HK-2 (cell line): ENCODE measurements at regions not wholly inside any gene's neighbourhood (a gene's known extent, or its start where the extent isn't known, plus 50 kb on each side); places are given as distances from the start of the nearest gene placed in this dataset.
"Not testable (repeated sequence)": the region's sequence is repeated elsewhere in the genome, so short reads cannot be mapped to it uniquely, and the experiment has no call there.

Experiments used
- DNase-seq: peaks from one replicate; pipeline ENCODE4 v3.0.0-alpha.2; 2018; ENCODE audit not compliant: unreplicated experiment

GRCh38 chr5:25025831-25026230, 381.1 kb upstream of the CDH10 start:
- DNase-seq, result no peak

GRCh38 chr5:25020454-25020853, 375.7 kb upstream of the CDH10 start:
- no peak for DNase-seq

- DNase-seq, result no peak
Measured at GRCh38 chr5:25009063-25009462, 364.3 kb upstream of the CDH10 start.

GRCh38 chr5:25006734-25007133, 362.0 kb upstream of the CDH10 start:
- DNase-seq, result no peak

GRCh38 chr5:25006237-25006636, 361.5 kb upstream of the CDH10 start:
- DNase-seq, result no peak

- DNase-seq, result no peak
Measured at GRCh38 chr5:25005431-25005830, 360.7 kb upstream of the CDH10 start.

GRCh38 chr5:25002371-25002770, 357.6 kb upstream of the CDH10 start:
- no peak for DNase-seq

GRCh38 chr5:24999732-25000131, 355.0 kb upstream of the CDH10 start:
- DNase-seq, result no peak

GRCh38 chr5:24998641-24999040, 353.9 kb upstream of the CDH10 start:
- DNase-seq, result no peak

GRCh38 chr5:24986326-24986725, 341.5 kb upstream of the CDH10 start:
- no peak for DNase-seq

GRCh38 chr5:24978552-24978951, 333.8 kb upstream of the CDH10 start:
- not testable (repeated sequence) for DNase-seq

GRCh38 chr5:24963611-24964010, 318.8 kb upstream of the CDH10 start:
- no peak for DNase-seq

GRCh38 chr5:24923400-24923799, 278.6 kb upstream of the CDH10 start:
- DNase-seq, result no peak

GRCh38 chr5:24918676-24919075, 273.9 kb upstream of the CDH10 start:
- no peak for DNase-seq

GRCh38 chr5:24916863-24917262, 272.1 kb upstream of the CDH10 start:
- no peak for DNase-seq

GRCh38 chr5:24909210-24909609, 264.4 kb upstream of the CDH10 start:
- DNase-seq, result no peak

GRCh38 chr5:24906689-24907088, 261.9 kb upstream of the CDH10 start:
- DNase-seq, result no peak

GRCh38 chr5:24904981-24905517, 260.3 kb upstream of the CDH10 start:
- no peak for DNase-seq

GRCh38 chr5:24899180-24899579, 254.4 kb upstream of the CDH10 start:
- no peak for DNase-seq

- DNase-seq, result no peak
Measured at GRCh38 chr5:24864244-24864643, 219.5 kb upstream of the CDH10 start.

GRCh38 chr5:24862117-24862516, 217.3 kb upstream of the CDH10 start:
- no peak for DNase-seq

GRCh38 chr5:24855485-24855884, 210.7 kb upstream of the CDH10 start:
- DNase-seq, result no peak

- no peak for DNase-seq
Measured at GRCh38 chr5:24854850-24855249, 210.1 kb upstream of the CDH10 start.

- DNase-seq, result no peak
Measured at GRCh38 chr5:24854350-24854749, 209.6 kb upstream of the CDH10 start.
